ENCODE measurements at regions not wholly inside any gene's neighbourhood (a gene's known extent, or its start where the extent isn't known, plus 50 kb on each side); places are given as distances from the start of the nearest gene placed in this dataset.
A peak's percentile ranks its signal among the peaks of the same experiment; 100 is the strongest.

DNA sequence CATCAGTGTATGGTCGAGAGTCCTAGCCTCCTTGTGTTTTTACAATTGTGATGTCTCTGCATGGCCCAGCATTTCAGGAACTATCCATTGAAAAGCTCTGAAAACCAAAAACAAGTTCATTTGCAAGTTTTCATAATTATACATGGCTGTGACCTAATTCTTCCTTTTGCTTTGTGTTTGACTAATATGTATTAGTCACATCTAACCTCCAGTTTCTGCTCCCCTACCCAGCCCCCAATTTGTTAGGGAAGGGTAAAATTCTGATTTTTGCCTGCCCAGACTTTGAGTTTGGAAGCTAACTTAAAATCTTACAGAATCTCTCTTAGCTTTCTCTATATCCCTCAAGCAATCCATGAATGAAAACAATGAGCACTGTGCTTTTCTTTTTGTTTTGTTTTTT is 128.2 kb upstream of the SEMA6A start:
- ATAC-seq (ENCODE audit: insufficient read depth, low FRiP score): no peak
- 87 to 90% methylated on average over 1 of the region's 1 CpG for WGBS, 2 donors
- no peak for DNase-seq
- no peak overlapping the region for H3K4me3 ChIP-seq
- no peak overlapping the region for H3K9ac ChIP-seq (ENCODE audit: insufficient read depth in 1 of 2, low read length in 2 of 2)
- H3K27ac ChIP-seq (ENCODE audit: low read depth in 1 of 2, low read length in 1 of 2): no peak overlapping the region
- H3K36me3 ChIP-seq (ENCODE audit: control insufficient read depth in 4 of 4, insufficient read depth in 4 of 4, low read length in 4 of 4): no peaks in the 10 kb centered on the region
- no peaks in the 10 kb centered on the region for H3K27me3 ChIP-seq (ENCODE audit: control insufficient read depth in 3 of 3, insufficient read depth in 3 of 3, low read length in 2 of 3)
- H3K4me1 ChIP-seq (ENCODE audit: control insufficient read depth in 5 of 5, insufficient read depth in 5 of 5, low read length in 5 of 5): peaks cover 0 to 4% (median 0%) of the 10 kb centered on the region in 5 donors
- TF ChIP-seq, protein P1, sequence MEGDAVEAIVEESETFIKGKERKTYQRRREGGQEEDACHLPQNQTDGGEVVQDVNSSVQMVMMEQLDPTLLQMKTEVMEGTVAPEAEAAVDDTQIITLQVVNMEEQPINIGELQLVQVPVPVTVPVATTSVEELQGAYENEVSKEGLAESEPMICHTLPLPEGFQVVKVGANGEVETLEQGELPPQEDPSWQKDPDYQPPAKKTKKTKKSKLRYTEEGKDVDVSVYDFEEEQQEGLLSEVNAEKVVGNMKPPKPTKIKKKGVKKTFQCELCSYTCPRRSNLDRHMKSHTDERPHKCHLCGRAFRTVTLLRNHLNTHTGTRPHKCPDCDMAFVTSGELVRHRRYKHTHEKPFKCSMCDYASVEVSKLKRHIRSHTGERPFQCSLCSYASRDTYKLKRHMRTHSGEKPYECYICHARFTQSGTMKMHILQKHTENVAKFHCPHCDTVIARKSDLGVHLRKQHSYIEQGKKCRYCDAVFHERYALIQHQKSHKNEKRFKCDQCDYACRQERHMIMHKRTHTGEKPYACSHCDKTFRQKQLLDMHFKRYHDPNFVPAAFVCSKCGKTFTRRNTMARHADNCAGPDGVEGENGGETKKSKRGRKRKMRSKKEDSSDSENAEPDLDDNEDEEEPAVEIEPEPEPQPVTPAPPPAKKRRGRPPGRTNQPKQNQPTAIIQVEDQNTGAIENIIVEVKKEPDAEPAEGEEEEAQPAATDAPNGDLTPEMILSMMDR (IDR thresholded peaks at IDR 0.05; ENCODE audit: control extremely low read depth, extremely low read depth): no peak
- H3K9me3 ChIP-seq (ENCODE audit: control insufficient read depth in 4 of 4, insufficient read depth in 3 of 4, low read length in 3 of 4): no peaks in the 10 kb centered on the region

DNA sequence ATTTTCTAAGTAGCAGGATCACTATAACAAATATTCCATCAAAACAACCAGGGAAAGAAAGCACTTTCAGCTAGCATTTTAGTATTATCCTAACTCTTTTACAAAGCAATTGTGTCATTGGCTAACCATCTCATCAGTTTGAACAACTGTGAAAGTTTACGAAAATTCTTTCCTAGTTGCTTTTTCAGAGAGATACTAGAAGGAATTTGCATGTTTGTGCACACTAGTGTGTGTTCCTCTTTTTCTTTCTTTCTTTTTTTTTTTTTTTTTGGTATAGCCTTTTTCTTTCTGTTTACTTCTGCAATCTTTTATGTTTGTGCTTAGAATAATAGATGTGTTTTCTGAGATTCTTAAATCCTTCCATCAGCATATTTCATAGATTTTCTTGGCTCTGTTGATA is 124.7 kb upstream of the SEMA6A start:
- Histone ChIP-seq H3K27ac (ENCODE audit: low read depth in 1 of 2, low read length in 1 of 2) (no peak overlapping the region), H3K36me3 (ENCODE audit: control insufficient read depth in 4 of 4, insufficient read depth in 4 of 4, low read length in 4 of 4) (no peaks in the 10 kb centered on the region), H3K9ac (ENCODE audit: insufficient read depth in 1 of 2, low read length in 2 of 2) (peak overlapping the region in 1 of 2 donors; percentile 1), H3K4me3 (no peak overlapping the region), H3K9me3 (ENCODE audit: control insufficient read depth in 4 of 4, insufficient read depth in 3 of 4, low read length in 3 of 4) (no peaks in the 10 kb centered on the region), H3K27me3 (ENCODE audit: control insufficient read depth in 3 of 3, insufficient read depth in 3 of 3, low read length in 2 of 3) (no peaks in the 10 kb centered on the region), H3K4me1 (ENCODE audit: control insufficient read depth in 5 of 5, insufficient read depth in 5 of 5, low read length in 5 of 5) (peaks cover 0 to 9% (median 0%) of the 10 kb centered on the region in 5 donors)
- 68 to 72% methylated on average over 1 of the region's 1 CpG for WGBS, 2 donors
- DNase-seq (peak in 2 of 3 donors; percentile 58 to 60), ATAC-seq (ENCODE audit: insufficient read depth, low FRiP score) (no peak)
- TF ChIP-seq, protein P1 (IDR thresholded peaks at IDR 0.05; ENCODE audit: control extremely low read depth, extremely low read depth): no peak

DNA sequence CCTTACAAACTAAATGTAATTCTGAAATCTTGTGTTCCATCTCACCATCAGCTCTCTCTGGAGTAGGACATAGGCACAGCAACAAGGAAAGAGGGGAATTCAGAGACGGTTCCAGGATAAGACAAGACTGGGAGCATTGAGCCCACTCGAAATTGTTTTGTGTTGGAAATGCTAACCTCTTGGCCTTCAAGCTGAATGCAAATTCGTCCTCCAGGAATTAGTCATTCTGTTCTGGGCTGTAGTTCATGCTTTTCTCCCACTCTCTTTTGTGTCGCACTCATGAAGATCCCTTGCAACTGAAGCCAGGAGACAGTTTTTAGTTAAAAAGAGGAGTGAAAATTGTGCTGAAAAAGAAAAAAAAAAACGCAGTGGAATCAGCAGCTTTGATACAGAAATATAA is 121.7 kb upstream of the SEMA6A start:
- Histone ChIP-seq H3K9me3 (ENCODE audit: control insufficient read depth in 4 of 4, insufficient read depth in 3 of 4, low read length in 3 of 4) (no peaks in the 10 kb centered on the region), H3K4me1 (ENCODE audit: control insufficient read depth in 5 of 5, insufficient read depth in 5 of 5, low read length in 5 of 5) (peaks cover 0 to 9% (median 0%) of the 10 kb centered on the region in 5 donors), H3K4me3 (no peak overlapping the region), H3K36me3 (ENCODE audit: control insufficient read depth in 4 of 4, insufficient read depth in 4 of 4, low read length in 4 of 4) (no peaks in the 10 kb centered on the region), H3K9ac (ENCODE audit: insufficient read depth in 1 of 2, low read length in 2 of 2) (no peak overlapping the region), H3K27ac (ENCODE audit: low read depth in 1 of 2, low read length in 1 of 2) (no peak overlapping the region), H3K27me3 (ENCODE audit: control insufficient read depth in 3 of 3, insufficient read depth in 3 of 3, low read length in 2 of 3) (no peaks in the 10 kb centered on the region)
- 63 to 68% methylated on average over 5 of the region's 5 CpGs for WGBS, 2 donors
- TF ChIP-seq, protein P1 (IDR thresholded peaks at IDR 0.05; ENCODE audit: control extremely low read depth, extremely low read depth): no peak
- peak in 1 of 3 donors; percentile 29 for DNase-seq
- no peak for ATAC-seq (ENCODE audit: insufficient read depth, low FRiP score)

DNA sequence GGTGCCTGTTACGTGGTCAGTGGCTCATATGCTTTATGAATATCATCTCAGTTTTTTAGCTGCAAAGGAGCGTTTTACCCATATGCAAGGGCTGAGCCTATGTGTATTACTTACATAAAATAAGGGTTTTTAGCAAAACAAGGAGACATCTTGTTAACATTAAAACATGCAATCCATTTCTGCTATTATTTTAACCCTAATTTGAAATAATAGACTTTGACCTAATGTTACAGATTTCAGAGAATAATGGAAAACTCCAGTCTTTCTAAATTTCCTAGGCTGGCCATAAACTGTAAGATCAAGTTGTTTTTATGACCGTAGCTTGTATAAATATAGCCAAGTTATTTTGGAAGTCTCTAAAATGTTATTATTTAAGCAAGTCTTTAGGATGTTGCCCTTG is 121.1 kb upstream of the SEMA6A start:
- Histone ChIP-seq H3K4me3 (no peak overlapping the region), H3K4me1 (ENCODE audit: control insufficient read depth in 5 of 5, insufficient read depth in 5 of 5, low read length in 5 of 5) (peaks cover 0 to 9% (median 0%) of the 10 kb centered on the region in 5 donors), H3K9ac (ENCODE audit: insufficient read depth in 1 of 2, low read length in 2 of 2) (no peak overlapping the region), H3K27me3 (ENCODE audit: control insufficient read depth in 3 of 3, insufficient read depth in 3 of 3, low read length in 2 of 3) (no peaks in the 10 kb centered on the region), H3K27ac (ENCODE audit: low read depth in 1 of 2, low read length in 1 of 2) (no peak overlapping the region), H3K9me3 (ENCODE audit: control insufficient read depth in 4 of 4, insufficient read depth in 3 of 4, low read length in 3 of 4) (no peaks in the 10 kb centered on the region), H3K36me3 (ENCODE audit: control insufficient read depth in 4 of 4, insufficient read depth in 4 of 4, low read length in 4 of 4) (no peaks in the 10 kb centered on the region)
- ATAC-seq (ENCODE audit: insufficient read depth, low FRiP score) (no peak), DNase-seq (no peak)
- TF ChIP-seq, protein P1 (IDR thresholded peaks at IDR 0.05; ENCODE audit: control extremely low read depth, extremely low read depth): no peak
- 88 to 92% methylated on average over 3 of the region's 3 CpGs for WGBS, 2 donors
